Naive thymus-derived CD4-positive, alpha-beta T cell (primary cell): ENCODE measurements at regions not wholly inside any gene's neighbourhood (a gene's known extent, or its start where the extent isn't known, plus 50 kb on each side); places are given as distances from the start of the nearest gene placed in this dataset.

ENCODE experiments used
- ATAC-seq: fragments of 150-1000 bp; cut with Tn5 transposase; 2 replicates; pipeline ENCODE4 v1.10.0; 2021; ENCODE audit warnings: mild to moderate bottlenecking, moderate library complexity
- CTCF ChIA-PET: fragments of 350-600 bp; sonication (Branson Sonifier 250); formaldehyde crosslinking; loops from one replicate; lab custom pipeline; 2021; ENCODE audit warnings: antibody characterized with exemption; lab: Charles Lee
- POLR2A ChIA-PET: fragments of 350-600 bp; sonication (Branson Sonifier 250); formaldehyde crosslinking; loops from one replicate; lab custom pipeline; 2021; ENCODE audit warnings: antibody characterized with exemption, inconsistent platforms; lab: Charles Lee
- DNase-seq, 9 donors: peaks; one replicate each; pipeline versions ENCODE4 v3.0.0 to v3.0.0-alpha.2; 2020 to 2022; ENCODE audit warnings: mixed read lengths in 1 of 9
- H3K27ac ChIP-seq: one replicate; pipeline ENCODE4 v1.7.0; 2013; ENCODE audit warnings: mild to moderate bottlenecking, low read depth, low read length, moderate library complexity
- H3K27me3 ChIP-seq, 2 donors: one replicate each; pipeline ENCODE4 v1.7.0; 2013; ENCODE audit warnings: low read length in 2 of 2, mild to moderate bottlenecking in 2 of 2, moderate library complexity in 2 of 2; ENCODE audit not compliant: control insufficient read depth in 2 of 2, insufficient read depth in 2 of 2
- H3K36me3 ChIP-seq, 3 experiments: 1 replicate in 2 of 3; 2 replicates in 1 of 3; pipeline ENCODE4 v1.7.0; 2013; ENCODE audit warnings: low read length in 3 of 3, mild to moderate bottlenecking in 3 of 3, moderate library complexity in 1 of 3; ENCODE audit not compliant: insufficient read depth in 3 of 3, control insufficient read depth in 2 of 3
- H3K4me1 ChIP-seq, 2 donors: one replicate each; pipeline ENCODE4 v1.7.0; 2013; ENCODE audit warnings: low read length in 2 of 2, mild to moderate bottlenecking in 2 of 2, moderate library complexity in 1 of 2; ENCODE audit not compliant: control insufficient read depth in 2 of 2, insufficient read depth in 2 of 2
- H3K4me3 ChIP-seq: 2 replicates; pipeline ENCODE4 v1.7.0; 2013; ENCODE audit warnings: mild to moderate bottlenecking, low read length
- H3K9me3 ChIP-seq, 3 experiments: 1 replicate in 2 of 3; 2 replicates in 1 of 3; pipeline ENCODE4 v1.7.0; 2013; ENCODE audit warnings: low read length in 3 of 3; ENCODE audit not compliant: control insufficient read depth in 2 of 3
- H3K27ac Mint-ChIP-seq, 9 donors: one replicate each; pipeline ENCODE4 v1.8.0; 2020 to 2022; ENCODE audit warnings: mixed read lengths in 9 of 9, mild to moderate bottlenecking in 8 of 9, moderate library complexity in 5 of 9, inconsistent platforms in 2 of 9
- H3K27me3 Mint-ChIP-seq, 5 donors: one replicate each; pipeline ENCODE4 v1.8.0; 2021 to 2022; ENCODE audit warnings: mixed read lengths in 5 of 5, mild to moderate bottlenecking in 1 of 5
- H3K36me3 Mint-ChIP-seq, 5 donors: one replicate each; pipeline ENCODE4 v1.8.0; 2020 to 2022; ENCODE audit warnings: mixed read lengths in 5 of 5, mild to moderate bottlenecking in 3 of 5, inconsistent platforms in 1 of 5
- H3K4me1 Mint-ChIP-seq, 7 donors: one replicate each; pipeline ENCODE4 v1.8.0; 2020 to 2022; ENCODE audit warnings: mixed read lengths in 7 of 7, mild to moderate bottlenecking in 3 of 7, inconsistent platforms in 1 of 7
- H3K4me3 Mint-ChIP-seq, 10 donors: one replicate each; pipeline ENCODE4 v1.8.0; 2020 to 2022; ENCODE audit warnings: mild to moderate bottlenecking in 10 of 10, mixed read lengths in 10 of 10, moderate library complexity in 6 of 10, inconsistent platforms in 2 of 10
- H3K9me3 Mint-ChIP-seq, 11 donors: one replicate each; pipeline ENCODE4 v1.8.0; 2020 to 2022; ENCODE audit warnings: mixed read lengths in 11 of 11, mild to moderate bottlenecking in 4 of 11, inconsistent platforms in 1 of 11, moderate library complexity in 1 of 11
- intact Hi-C, 2 donors: fragments of 100-400 bp; cut with micrococcal nuclease; formaldehyde crosslinking; loops; one replicate each; pipeline ENCODE4 v1.15.1; 2023

DNA sequence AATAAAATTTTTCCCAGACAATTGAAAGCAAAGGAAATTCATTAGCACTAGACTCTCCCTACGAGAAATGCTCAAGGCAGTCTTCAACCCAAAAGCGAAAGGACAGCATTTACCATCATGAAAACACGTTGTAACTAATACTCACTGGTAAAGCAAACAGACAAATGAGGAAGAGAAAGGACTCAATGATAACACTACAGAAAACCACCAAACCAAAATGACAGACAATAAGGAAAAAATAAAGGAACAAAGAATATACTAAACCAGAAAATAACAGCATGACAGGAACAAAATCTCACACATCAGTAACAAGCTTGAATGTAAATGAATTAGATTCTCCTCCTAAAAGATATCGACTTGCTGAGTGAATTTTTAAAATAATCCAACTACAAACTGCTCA, 190.7 kb downstream of the NOL4 start:
- DNase-seq (no peak), ATAC-seq (no peak)
- Histone ChIP-seq H3K4me3 (no peak overlapping the region), H3K27ac (no peak overlapping the region), H3K36me3 (no peaks in the 10 kb centered on the region), H3K27me3 (no peaks in the 10 kb centered on the region), H3K4me1 (no peaks in the 10 kb centered on the region), H3K9me3 (no peaks in the 10 kb centered on the region)
- Mint-ChIP-seq H3K4me1 (peaks cover 0 to 1% (median 0%) of the 10 kb centered on the region in 7 donors), H3K27ac (no peak overlapping the region), H3K9me3 (peaks cover 0 to 29% (median 10%) of the 10 kb centered on the region in 11 donors), H3K4me3 (no peak overlapping the region), H3K27me3 (no peaks in the 10 kb centered on the region), H3K36me3 (peaks cover 0 to 7% (median 0%) of the 10 kb centered on the region in 5 donors)
- intact Hi-C loops = no loop called here
- POLR2A ChIA-PET = no interaction called here
- CTCF ChIA-PET = no interaction called here

DNA sequence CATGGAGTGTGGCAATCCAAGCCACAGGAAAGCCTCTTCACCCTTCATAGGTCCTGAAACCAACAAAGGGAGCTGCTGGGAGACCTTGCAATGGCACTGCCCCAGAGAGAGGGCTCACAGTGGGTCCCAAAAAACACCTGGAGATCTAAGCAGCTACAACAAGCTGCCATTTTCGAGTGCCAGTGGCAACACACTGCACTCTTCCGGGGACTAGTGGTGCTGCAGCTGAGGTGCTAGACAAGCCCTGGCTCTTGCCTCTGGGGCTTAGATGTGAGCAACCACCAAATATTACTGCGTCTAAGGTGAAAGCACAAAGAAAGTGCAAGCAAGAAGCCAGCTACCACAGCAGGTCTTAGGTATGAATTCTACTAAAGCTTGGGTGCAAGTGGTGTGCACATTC, 192.9 kb downstream of the NOL4 start:
- Histone ChIP-seq H3K9me3 (no peaks in the 10 kb centered on the region), H3K27me3 (no peaks in the 10 kb centered on the region), H3K4me1 (no peaks in the 10 kb centered on the region), H3K36me3 (no peaks in the 10 kb centered on the region), H3K4me3 (no peak overlapping the region), H3K27ac (no peak overlapping the region)
- POLR2A ChIA-PET = no interaction called here
- ATAC-seq (no peak), DNase-seq (no peak)
- H3K27ac Mint-ChIP-seq = no peak overlapping the region
- no peak overlapping the region for H3K4me3 Mint-ChIP-seq
- peaks cover 0 to 7% (median 0%) of the 10 kb centered on the region in 5 donors for H3K36me3 Mint-ChIP-seq
- intact Hi-C loops = no loop called here
- H3K27me3 Mint-ChIP-seq = no peaks in the 10 kb centered on the region
- peaks cover 0 to 24% (median 10%) of the 10 kb centered on the region in 11 donors for H3K9me3 Mint-ChIP-seq
- CTCF ChIA-PET = no interaction called here
- H3K4me1 Mint-ChIP-seq = peaks cover 0 to 1% (median 0%) of the 10 kb centered on the region in 7 donors

- POLR2A ChIA-PET = no interaction called here
- Histone ChIP-seq H3K4me3 (no peak overlapping the region), H3K36me3 (no peaks in the 10 kb centered on the region), H3K9me3 (no peaks in the 10 kb centered on the region), H3K27ac (no peak overlapping the region), H3K4me1 (no peaks in the 10 kb centered on the region), H3K27me3 (no peaks in the 10 kb centered on the region)
- no peak overlapping the region for H3K4me3 Mint-ChIP-seq
- peaks cover 0 to 1% (median 0%) of the 10 kb centered on the region in 7 donors for H3K4me1 Mint-ChIP-seq
- no peak overlapping the region for H3K27ac Mint-ChIP-seq
- peaks cover 0 to 20% (median 2%) of the 10 kb centered on the region in 11 donors for H3K9me3 Mint-ChIP-seq
- intact Hi-C loops = no loop called here
- ATAC-seq (no peak), DNase-seq (no peak)
- CTCF ChIA-PET = no interaction called here
- no peaks in the 10 kb centered on the region for H3K27me3 Mint-ChIP-seq
- no peaks in the 10 kb centered on the region for H3K36me3 Mint-ChIP-seq
Measured at GRCh38 chr18:34028324-34028723, 196.4 kb downstream of the NOL4 start.

DNA sequence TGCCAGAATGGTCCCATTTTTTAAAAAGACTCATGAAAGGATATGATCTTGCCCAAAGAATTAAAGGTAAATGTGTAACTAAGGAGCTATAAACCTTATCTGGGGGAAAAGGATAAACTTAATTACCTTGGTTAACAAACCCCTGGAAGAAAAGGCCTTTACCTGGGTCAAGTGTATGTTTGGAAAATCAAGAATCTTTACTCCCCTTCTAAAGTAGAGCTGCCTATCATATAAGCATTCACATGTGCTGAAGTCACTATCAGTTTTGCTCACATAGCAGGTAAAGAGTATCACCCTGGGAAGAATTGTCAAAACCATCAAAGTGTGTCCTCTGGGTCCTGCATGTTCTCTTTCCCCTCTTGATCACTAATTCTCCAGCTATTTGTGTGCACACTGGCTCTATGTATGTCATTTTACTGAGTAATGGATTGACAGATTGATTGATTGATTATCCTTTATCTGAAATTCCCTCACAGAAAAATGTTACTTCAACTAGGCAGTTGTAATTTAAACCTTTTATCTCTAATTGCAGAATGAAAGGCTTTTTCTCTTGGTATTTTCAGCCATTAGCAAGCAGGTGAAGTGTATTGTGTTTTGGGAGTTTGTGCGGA, 199.4 kb downstream of the NOL4 start:
- Histone ChIP-seq H3K9me3 (no peaks in the 10 kb centered on the region), H3K27ac (no peak overlapping the region), H3K4me1 (no peaks in the 10 kb centered on the region), H3K36me3 (no peaks in the 10 kb centered on the region), H3K4me3 (no peak overlapping the region), H3K27me3 (no peaks in the 10 kb centered on the region)
- Mint-ChIP-seq H3K27me3 (no peaks in the 10 kb centered on the region), H3K9me3 (peaks cover 0 to 16% (median 1%) of the 10 kb centered on the region in 11 donors), H3K4me1 (peaks cover 0 to 1% (median 0%) of the 10 kb centered on the region in 7 donors), H3K36me3 (no peaks in the 10 kb centered on the region), H3K27ac (no peak overlapping the region), H3K4me3 (no peak overlapping the region)
- no peak for DNase-seq
- POLR2A ChIA-PET = no interaction called here
- CTCF ChIA-PET = no interaction called here
- no peak for ATAC-seq
- intact Hi-C loops = no loop called here

DNA sequence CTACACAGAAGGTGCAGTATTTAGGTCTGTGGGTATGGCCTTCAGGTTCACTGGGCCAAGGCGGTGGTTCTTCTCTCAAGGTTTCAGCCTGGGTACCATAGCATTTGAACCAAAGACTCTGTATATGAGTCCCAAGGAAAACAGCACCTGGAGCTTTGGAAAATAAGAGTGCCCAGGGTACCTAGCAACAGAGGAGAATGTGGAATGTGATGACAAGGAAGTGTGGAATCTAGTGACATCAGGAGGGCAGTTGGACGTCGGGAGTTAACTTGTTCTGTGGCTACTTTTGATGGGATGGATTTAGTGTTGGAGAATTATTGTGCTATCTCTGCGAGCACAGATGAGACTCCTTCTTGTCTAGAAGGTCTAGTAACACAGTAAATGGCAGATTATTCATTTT, 201.2 kb downstream of the NOL4 start:
- Histone ChIP-seq H3K36me3 (no peaks in the 10 kb centered on the region), H3K9me3 (no peaks in the 10 kb centered on the region), H3K4me1 (no peaks in the 10 kb centered on the region), H3K27ac (no peak overlapping the region), H3K4me3 (no peak overlapping the region), H3K27me3 (no peaks in the 10 kb centered on the region)
- Mint-ChIP-seq H3K9me3 (peaks cover 0 to 16% (median 1%) of the 10 kb centered on the region in 11 donors), H3K4me3 (no peak overlapping the region), H3K27me3 (no peaks in the 10 kb centered on the region), H3K4me1 (no peaks in the 10 kb centered on the region), H3K27ac (no peak overlapping the region), H3K36me3 (no peaks in the 10 kb centered on the region)
- CTCF ChIA-PET = no interaction called here
- intact Hi-C loops = no loop called here
- no peak for ATAC-seq
- POLR2A ChIA-PET = no interaction called here
- DNase-seq = no peak

GRCh38 chr18:34018336-34018735, 206.4 kb downstream of the NOL4 start:
- Histone ChIP-seq H3K27ac (no peak overlapping the region), H3K36me3 (no peaks in the 10 kb centered on the region), H3K9me3 (no peaks in the 10 kb centered on the region), H3K27me3 (no peaks in the 10 kb centered on the region), H3K4me1 (no peaks in the 10 kb centered on the region), H3K4me3 (no peak overlapping the region)
- Mint-ChIP-seq H3K4me1 (no peaks in the 10 kb centered on the region), H3K27ac (no peak overlapping the region), H3K4me3 (no peak overlapping the region), H3K36me3 (no peaks in the 10 kb centered on the region), H3K27me3 (no peaks in the 10 kb centered on the region), H3K9me3 (peaks cover 0 to 11% (median 0%) of the 10 kb centered on the region in 11 donors)
- DNase-seq = no peak
- intact Hi-C loops = no loop called here
- POLR2A ChIA-PET = interaction anchor here (0.6 kb wide), 1 partner anchor 572 kb away, joined by 3 read pairs; no protein-coding TSS in a partner anchor
- no peak for ATAC-seq
- CTCF ChIA-PET = no interaction called here

- Mint-ChIP-seq H3K9me3 (peaks cover 0 to 17% (median 6%) of the 10 kb centered on the region in 11 donors), H3K4me3 (no peak overlapping the region), H3K4me1 (no peaks in the 10 kb centered on the region), H3K36me3 (peaks cover 0 to 4% (median 0%) of the 10 kb centered on the region in 5 donors), H3K27ac (no peak overlapping the region), H3K27me3 (no peaks in the 10 kb centered on the region)
- no peak overlapping the region for H3K4me3 ChIP-seq
- ChIA-PET CTCF (no interaction called here), POLR2A (no interaction called here)
- H3K27ac ChIP-seq = no peak overlapping the region
- intact Hi-C loops = loop anchor here in 1 of 2 donors (10.0 kb wide), 1 partner anchor 239 kb away; no protein-coding TSS in a partner anchor
- no peak for ATAC-seq
- no peaks in the 10 kb centered on the region for H3K36me3 ChIP-seq
- H3K27me3 ChIP-seq = no peaks in the 10 kb centered on the region
- no peaks in the 10 kb centered on the region for H3K4me1 ChIP-seq
- H3K9me3 ChIP-seq = no peaks in the 10 kb centered on the region
- DNase-seq = no peak
Measured at GRCh38 chr18:34003687-34004086, 221.0 kb downstream of the NOL4 start.
